ENCODE measurements at regions not wholly inside any gene's neighbourhood (a gene's known extent, or its start where the extent isn't known, plus 50 kb on each side); places are given as distances from the start of the nearest gene placed in this dataset.

DNA sequence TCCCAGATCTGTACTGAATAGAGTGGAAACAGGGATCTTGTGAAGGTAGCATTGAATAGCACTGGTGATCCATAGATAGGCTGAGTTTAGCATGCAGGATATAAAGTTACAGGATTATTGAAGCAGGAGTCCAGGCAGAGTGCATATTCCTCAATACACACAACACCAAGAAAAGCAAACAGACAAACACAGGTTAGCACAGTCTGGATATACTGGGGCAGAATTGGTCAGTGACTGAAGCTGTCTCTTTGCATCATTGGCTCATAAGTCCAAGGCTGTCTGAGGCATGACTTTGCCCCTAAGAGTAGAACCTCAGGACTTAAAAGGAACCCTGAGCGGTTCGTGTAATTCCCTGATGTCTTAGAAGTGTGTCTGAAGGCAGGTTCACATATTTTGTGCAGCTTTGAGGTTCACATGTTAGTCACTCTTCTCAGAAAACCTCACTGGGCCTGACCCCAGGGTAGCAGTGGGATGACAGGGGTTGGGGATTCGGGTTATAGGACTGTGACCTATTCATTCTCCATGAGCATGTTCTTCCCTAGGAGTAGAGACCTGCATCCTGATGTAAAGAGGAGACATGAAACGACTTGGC lies 134.6 kb downstream of the AASDH start:
- Mint-ChIP-seq H3K4me3 (ENCODE audit: unreplicated experiment) (no peak overlapping the region), H3K27me3 (ENCODE audit: unreplicated experiment) (peaks cover 3% of the 10 kb centered on the region), H3K9me3 (ENCODE audit: unreplicated experiment) (peaks cover 4% of the 10 kb centered on the region), H3K27ac (ENCODE audit: unreplicated experiment) (no peak overlapping the region), H3K4me1 (ENCODE audit: unreplicated experiment) (no peaks in the 10 kb centered on the region), H3K36me3 (ENCODE audit: low read depth, unreplicated experiment) (peaks cover 9% of the 10 kb centered on the region)
- no peak for DNase-seq (ENCODE audit: low spot score)
- TF ChIP-seq, protein P1, sequence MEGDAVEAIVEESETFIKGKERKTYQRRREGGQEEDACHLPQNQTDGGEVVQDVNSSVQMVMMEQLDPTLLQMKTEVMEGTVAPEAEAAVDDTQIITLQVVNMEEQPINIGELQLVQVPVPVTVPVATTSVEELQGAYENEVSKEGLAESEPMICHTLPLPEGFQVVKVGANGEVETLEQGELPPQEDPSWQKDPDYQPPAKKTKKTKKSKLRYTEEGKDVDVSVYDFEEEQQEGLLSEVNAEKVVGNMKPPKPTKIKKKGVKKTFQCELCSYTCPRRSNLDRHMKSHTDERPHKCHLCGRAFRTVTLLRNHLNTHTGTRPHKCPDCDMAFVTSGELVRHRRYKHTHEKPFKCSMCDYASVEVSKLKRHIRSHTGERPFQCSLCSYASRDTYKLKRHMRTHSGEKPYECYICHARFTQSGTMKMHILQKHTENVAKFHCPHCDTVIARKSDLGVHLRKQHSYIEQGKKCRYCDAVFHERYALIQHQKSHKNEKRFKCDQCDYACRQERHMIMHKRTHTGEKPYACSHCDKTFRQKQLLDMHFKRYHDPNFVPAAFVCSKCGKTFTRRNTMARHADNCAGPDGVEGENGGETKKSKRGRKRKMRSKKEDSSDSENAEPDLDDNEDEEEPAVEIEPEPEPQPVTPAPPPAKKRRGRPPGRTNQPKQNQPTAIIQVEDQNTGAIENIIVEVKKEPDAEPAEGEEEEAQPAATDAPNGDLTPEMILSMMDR (IDR thresholded peaks at IDR 0.05; ENCODE audit: unreplicated experiment): no peak

DNA sequence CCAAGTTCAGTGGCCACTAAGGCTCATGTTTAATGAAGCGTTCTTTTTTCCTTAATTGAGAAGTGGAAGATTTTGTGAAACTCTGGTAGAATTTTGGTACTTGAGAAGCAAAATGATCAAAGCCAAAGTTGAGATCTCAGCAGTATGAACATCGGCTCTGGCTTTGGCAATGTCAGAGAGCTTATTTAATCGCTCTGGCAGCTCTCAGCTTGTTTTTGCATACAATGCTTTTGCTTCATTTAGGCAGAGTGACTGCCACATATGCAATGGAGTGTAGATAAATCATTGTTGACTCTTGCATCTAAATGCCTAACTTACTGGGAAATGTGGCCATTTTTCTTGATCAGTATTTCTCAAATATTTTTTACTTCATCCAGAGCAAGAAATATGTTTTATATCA lies 135.7 kb downstream of the AASDH start:
- Mint-ChIP-seq H3K9me3 (ENCODE audit: unreplicated experiment) (peaks cover 4% of the 10 kb centered on the region), H3K36me3 (ENCODE audit: low read depth, unreplicated experiment) (peaks cover 9% of the 10 kb centered on the region), H3K27ac (ENCODE audit: unreplicated experiment) (no peak overlapping the region), H3K4me1 (ENCODE audit: unreplicated experiment) (no peaks in the 10 kb centered on the region), H3K27me3 (ENCODE audit: unreplicated experiment) (peaks cover 3% of the 10 kb centered on the region), H3K4me3 (ENCODE audit: unreplicated experiment) (no peak overlapping the region)
- no peak for DNase-seq (ENCODE audit: low spot score)
- TF ChIP-seq, protein P1 (IDR thresholded peaks at IDR 0.05; ENCODE audit: unreplicated experiment): no peak

DNA sequence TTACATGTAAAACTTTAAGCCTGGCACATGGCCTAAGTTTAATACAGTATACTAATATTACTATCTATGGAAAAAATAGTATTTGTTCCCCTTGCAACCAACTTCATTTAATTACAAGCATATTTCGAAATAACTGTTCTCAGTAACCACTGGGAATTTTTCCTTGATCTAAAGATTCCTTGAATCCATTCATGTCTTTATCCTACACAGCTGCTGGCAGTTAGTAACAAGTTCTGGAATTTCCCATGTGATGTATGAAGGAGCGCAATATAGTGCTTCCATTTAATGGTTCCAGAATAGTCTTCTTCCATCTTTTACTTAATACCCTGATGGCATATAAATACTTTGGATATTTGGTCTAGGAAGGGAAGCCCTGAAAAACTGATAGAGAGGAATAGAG lies 136.5 kb downstream of the AASDH start:
- H3K27ac Mint-ChIP-seq (ENCODE audit: unreplicated experiment): no peak overlapping the region
- H3K9me3 Mint-ChIP-seq (ENCODE audit: unreplicated experiment): no peaks in the 10 kb centered on the region
- peaks cover 3% of the 10 kb centered on the region for H3K36me3 Mint-ChIP-seq (ENCODE audit: low read depth, unreplicated experiment)
- H3K4me3 Mint-ChIP-seq (ENCODE audit: unreplicated experiment): no peak overlapping the region
- TF ChIP-seq, protein P1 (IDR thresholded peaks at IDR 0.05; ENCODE audit: unreplicated experiment): no peak
- DNase-seq (ENCODE audit: low spot score): no peak
- H3K27me3 Mint-ChIP-seq (ENCODE audit: unreplicated experiment): peaks cover 3% of the 10 kb centered on the region
- no peaks in the 10 kb centered on the region for H3K4me1 Mint-ChIP-seq (ENCODE audit: unreplicated experiment)

DNA sequence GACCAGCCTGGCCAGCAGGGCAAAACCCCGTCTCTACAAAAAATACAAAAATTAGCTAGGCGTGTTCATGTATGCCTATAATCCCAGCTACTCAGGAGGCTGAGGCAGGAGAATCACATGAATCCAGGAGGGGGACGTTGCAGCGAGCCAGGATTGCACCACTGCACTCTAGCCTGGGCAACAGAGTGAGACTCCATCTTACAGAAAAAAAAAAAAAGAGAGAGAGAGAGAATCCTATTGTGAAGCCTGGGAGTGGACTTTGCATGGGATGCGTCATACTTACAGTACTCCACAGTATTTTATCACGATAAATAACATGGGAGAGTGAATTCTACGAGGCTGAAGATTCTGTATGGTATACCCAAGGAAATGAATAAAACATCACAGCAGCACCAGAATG lies 139.6 kb downstream of the AASDH start:
- Mint-ChIP-seq H3K36me3 (ENCODE audit: low read depth, unreplicated experiment) (no peaks in the 10 kb centered on the region), H3K9me3 (ENCODE audit: unreplicated experiment) (no peaks in the 10 kb centered on the region), H3K4me1 (ENCODE audit: unreplicated experiment) (no peaks in the 10 kb centered on the region), H3K27me3 (ENCODE audit: unreplicated experiment) (no peaks in the 10 kb centered on the region), H3K27ac (ENCODE audit: unreplicated experiment) (no peak overlapping the region), H3K4me3 (ENCODE audit: unreplicated experiment) (no peak overlapping the region)
- DNase-seq (ENCODE audit: low spot score): no peak
- TF ChIP-seq, protein P1 (IDR thresholded peaks at IDR 0.05; ENCODE audit: unreplicated experiment): no peak

DNA sequence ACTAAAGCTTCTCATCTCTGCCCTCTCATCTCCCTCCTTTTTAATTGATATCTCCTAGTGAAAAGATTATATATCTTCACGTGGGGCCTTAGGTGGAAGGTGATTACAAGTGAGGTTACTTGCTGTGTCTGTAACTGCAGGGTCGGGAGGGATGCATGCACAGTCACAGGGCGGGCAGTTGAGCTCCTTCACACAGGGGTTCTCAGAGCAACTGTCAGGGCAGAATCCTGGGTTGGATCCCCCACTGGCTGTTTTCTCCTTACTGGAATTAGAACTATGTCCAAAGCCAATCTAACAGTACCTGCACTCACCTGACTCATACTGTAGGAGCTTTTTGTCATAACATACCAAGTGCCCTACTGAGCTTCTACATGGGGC lies 141.1 kb downstream of the AASDH start:
- Mint-ChIP-seq H3K36me3 (ENCODE audit: low read depth, unreplicated experiment) (no peaks in the 10 kb centered on the region), H3K9me3 (ENCODE audit: unreplicated experiment) (no peaks in the 10 kb centered on the region), H3K4me1 (ENCODE audit: unreplicated experiment) (no peaks in the 10 kb centered on the region), H3K4me3 (ENCODE audit: unreplicated experiment) (no peak overlapping the region), H3K27ac (ENCODE audit: unreplicated experiment) (no peak overlapping the region), H3K27me3 (ENCODE audit: unreplicated experiment) (no peaks in the 10 kb centered on the region)
- TF ChIP-seq, protein P1 (IDR thresholded peaks at IDR 0.05; ENCODE audit: unreplicated experiment): no peak
- DNase-seq (ENCODE audit: low spot score): no peak
